Aorta (tissue), 5 donors: ENCODE measurements at regions not wholly inside any gene's neighbourhood (a gene's known extent, or its start where the extent isn't known, plus 50 kb on each side); places are given as distances from the start of the nearest gene placed in this dataset.

Experiments used
- ATAC-seq: fragments of 200-7000 bp; cut with Tn5 transposase; one replicate; pipeline ENCODE4 v1.9.1; 2022; ENCODE audit warnings: moderate library complexity; ENCODE audit not compliant: low FRiP score
- DNase-seq, 2 donors: peaks; one replicate each; pipeline ENCODE4 v3.0.0-alpha.2; 2020
- H3K27ac ChIP-seq, 2 donors: one replicate each; pipeline ENCODE4 v1.5.1; 2013; ENCODE audit warnings: low read length in 2 of 2, mild to moderate bottlenecking in 2 of 2, moderate library complexity in 2 of 2, control low read depth in 1 of 2, inconsistent platforms in 1 of 2, low read depth in 1 of 2
- H3K27me3 ChIP-seq, 2 donors: one replicate each; pipeline ENCODE4 v1.6.1; 2013; ENCODE audit warnings: control low read depth in 1 of 2, low read length in 1 of 2, mild to moderate bottlenecking in 1 of 2, moderate library complexity in 1 of 2; ENCODE audit not compliant: insufficient read depth in 2 of 2, control insufficient read depth in 1 of 2
- H3K36me3 ChIP-seq, 2 donors: one replicate each; pipeline ENCODE4 v1.6.1; 2013; ENCODE audit warnings: control low read depth in 1 of 2, low read length in 1 of 2, mild to moderate bottlenecking in 1 of 2; ENCODE audit not compliant: insufficient read depth in 2 of 2, control insufficient read depth in 1 of 2
- H3K4me1 ChIP-seq, 2 donors: one replicate each; pipeline ENCODE4 v1.6.1; 2013; ENCODE audit warnings: low read length in 2 of 2, control low read depth in 1 of 2, mild to moderate bottlenecking in 1 of 2, moderate library complexity in 1 of 2; ENCODE audit not compliant: insufficient read depth in 2 of 2, control insufficient read depth in 1 of 2
- H3K4me3 ChIP-seq, 2 donors: one replicate each; pipeline ENCODE4 v1.5.1; 2013; ENCODE audit warnings: low read length in 2 of 2, control low read depth in 1 of 2, mild to moderate bottlenecking in 1 of 2
- H3K9me3 ChIP-seq: one replicate; pipeline ENCODE4 v1.6.1; 2013; ENCODE audit warnings: mild to moderate bottlenecking, low read length; ENCODE audit not compliant: control insufficient read depth
- WGBS, 2 donors: extraction: QIAGEN DNeasy Blood & Tissue Kit; methylation state at CpG; one replicate each; pipeline ENCODE4 v1.1.7; 2013; 5-methylcytosine and 5-hydroxymethylcytosine counted together
- intact Hi-C, 2 donors: fragments of 100-400 bp; cut with DNase I; formaldehyde crosslinking; loops; one replicate each; pipeline versions ENCODE4 v1.14.2 to v1.15.0; 2022
- donor health status: healthy with polysubstance abuse.
- donor health status: Bipolar disorder and iron deficiency.
- donor health status: DM: no; HTN: no; CAD: no.
- donor health status: DM: no; HTN: no; CAD: no.
- donor health status: DM: yes; HTN: yes; CAD: no.

GRCh38 chr4:66071911-66072310, 401.6 kb upstream of the EPHA5 start:
- no peaks in the 10 kb centered on the region for H3K27me3 ChIP-seq
- WGBS, 2 donors, result 58 to 61% methylated on average over 2 of the region's 2 CpGs
- H3K4me1 ChIP-seq, result no peaks in the 10 kb centered on the region
- DNase-seq, result no peak
- ATAC-seq, result no peak
- no peak overlapping the region for H3K4me3 ChIP-seq
- no peak overlapping the region for H3K27ac ChIP-seq
- no peaks in the 10 kb centered on the region for H3K9me3 ChIP-seq
- intact Hi-C loops, result no loop called here
- H3K36me3 ChIP-seq, result no peaks in the 10 kb centered on the region

- no peaks in the 10 kb centered on the region for H3K4me1 ChIP-seq
- no peaks in the 10 kb centered on the region for H3K9me3 ChIP-seq
- no peak overlapping the region for H3K27ac ChIP-seq
- no peak for ATAC-seq
- intact Hi-C loops, result no loop called here
- no peak for DNase-seq
- H3K4me3 ChIP-seq, result no peak overlapping the region
- H3K36me3 ChIP-seq, result no peaks in the 10 kb centered on the region
- H3K27me3 ChIP-seq, result no peaks in the 10 kb centered on the region
Measured at GRCh38 chr4:66062921-66063320, 392.6 kb upstream of the EPHA5 start.

GRCh38 chr4:66062044-66062443, 391.8 kb upstream of the EPHA5 start:
- Histone ChIP-seq H3K27me3 (no peaks in the 10 kb centered on the region), H3K27ac (no peak overlapping the region), H3K4me1 (no peaks in the 10 kb centered on the region), H3K36me3 (no peaks in the 10 kb centered on the region), H3K4me3 (no peak overlapping the region), H3K9me3 (no peaks in the 10 kb centered on the region)
- no peak for DNase-seq
- ATAC-seq, result no peak
- intact Hi-C loops, result no loop called here
- WGBS, 2 donors, result 51 to 53% methylated on average over 2 of the region's 2 CpGs

- WGBS, 2 donors, result 59 to 64% methylated on average over 2 of the region's 2 CpGs
- H3K36me3 ChIP-seq, result no peaks in the 10 kb centered on the region
- intact Hi-C loops, result no loop called here
- H3K4me3 ChIP-seq, result no peak overlapping the region
- no peaks in the 10 kb centered on the region for H3K4me1 ChIP-seq
- no peaks in the 10 kb centered on the region for H3K27me3 ChIP-seq
- H3K27ac ChIP-seq, result no peak overlapping the region
- no peak for ATAC-seq
- H3K9me3 ChIP-seq, result no peaks in the 10 kb centered on the region
- DNase-seq, result no peak
Measured at GRCh38 chr4:66059556-66059955, 389.3 kb upstream of the EPHA5 start.

- DNase-seq (no peak), ATAC-seq (no peak)
- H3K27me3 ChIP-seq, result no peaks in the 10 kb centered on the region
- no peaks in the 10 kb centered on the region for H3K36me3 ChIP-seq
- no peaks in the 10 kb centered on the region for H3K4me1 ChIP-seq
- no peak overlapping the region for H3K27ac ChIP-seq
- no peaks in the 10 kb centered on the region for H3K9me3 ChIP-seq
- 38 to 43% methylated on average over 1 of the region's 1 CpG for WGBS, 2 donors
- H3K4me3 ChIP-seq, result no peak overlapping the region
- intact Hi-C loops, result no loop called here
Measured at GRCh38 chr4:66059136-66059535, 388.8 kb upstream of the EPHA5 start.

GRCh38 chr4:66055999-66056398, 385.7 kb upstream of the EPHA5 start:
- H3K9me3 ChIP-seq, result no peaks in the 10 kb centered on the region
- H3K27ac ChIP-seq, result no peak overlapping the region
- H3K4me3 ChIP-seq, result no peak overlapping the region
- ATAC-seq (no peak), DNase-seq (no peak)
- H3K36me3 ChIP-seq, result no peaks in the 10 kb centered on the region
- intact Hi-C loops, result no loop called here
- H3K27me3 ChIP-seq, result no peaks in the 10 kb centered on the region
- H3K4me1 ChIP-seq, result no peaks in the 10 kb centered on the region

- DNase-seq, result no peak
- Histone ChIP-seq H3K36me3 (no peaks in the 10 kb centered on the region), H3K27ac (no peak overlapping the region), H3K4me1 (no peaks in the 10 kb centered on the region), H3K4me3 (no peak overlapping the region), H3K9me3 (no peaks in the 10 kb centered on the region), H3K27me3 (no peaks in the 10 kb centered on the region)
- intact Hi-C loops, result no loop called here
- WGBS, 2 donors, result 53 to 61% methylated on average over 2 of the region's 2 CpGs
- ATAC-seq, result no peak
Measured at GRCh38 chr4:66052426-66052825, 382.1 kb upstream of the EPHA5 start.

GRCh38 chr4:66048861-66049260, 378.6 kb upstream of the EPHA5 start:
- WGBS, 2 donors, result 29 to 31% methylated on average over 2 of the region's 2 CpGs
- ATAC-seq, result no peak
- Histone ChIP-seq H3K27ac (no peak overlapping the region), H3K27me3 (no peaks in the 10 kb centered on the region), H3K9me3 (no peaks in the 10 kb centered on the region), H3K4me3 (no peak overlapping the region), H3K36me3 (no peaks in the 10 kb centered on the region), H3K4me1 (no peaks in the 10 kb centered on the region)
- no peak for DNase-seq
- intact Hi-C loops, result no loop called here

GRCh38 chr4:66045913-66046312, 375.6 kb upstream of the EPHA5 start:
- WGBS, 2 donors, result 61 to 66% methylated on average over 4 of the region's 4 CpGs
- H3K4me3 ChIP-seq, result no peak overlapping the region
- ATAC-seq (no peak), DNase-seq (no peak)
- intact Hi-C loops, result no loop called here
- H3K9me3 ChIP-seq, result no peaks in the 10 kb centered on the region
- H3K4me1 ChIP-seq, result no peaks in the 10 kb centered on the region
- no peaks in the 10 kb centered on the region for H3K27me3 ChIP-seq
- H3K27ac ChIP-seq, result no peak overlapping the region
- H3K36me3 ChIP-seq, result no peaks in the 10 kb centered on the region
